Activated CD8-positive, alpha-beta memory T cell treated with anti-CD3 and anti-CD28 coated beads, Interleukin-2, amount 50 U/mL, for 48 hours (primary cell): ENCODE measurements at regions not wholly inside any gene's neighbourhood (a gene's known extent, or its start where the extent isn't known, plus 50 kb on each side); places are given as distances from the start of the nearest gene placed in this dataset.

Experiments used
- DNase-seq: peaks from one replicate; pipeline ENCODE4 v3.0.0-alpha.2; 2020

DNA sequence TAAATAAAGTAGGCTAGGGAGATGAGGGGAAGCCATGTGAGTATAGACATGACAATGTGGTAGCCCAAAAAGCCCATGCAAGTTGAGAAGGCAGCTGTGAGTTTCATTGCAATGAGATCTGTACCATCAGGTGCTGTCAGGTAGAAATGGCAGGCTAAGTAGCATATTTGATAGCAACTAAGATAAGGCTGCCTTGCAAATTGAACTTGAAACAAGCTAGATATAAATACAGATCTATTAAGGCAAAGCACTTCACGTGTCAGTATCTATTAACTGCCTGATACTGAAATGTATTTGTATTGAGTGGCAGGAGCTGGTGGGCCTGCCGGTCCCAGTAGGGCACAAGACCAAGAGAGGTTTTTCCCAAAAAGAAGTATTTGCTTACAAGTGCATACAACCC lies 419.9 kb downstream of the TDRD15 start:
- DNase-seq = no peak

DNA sequence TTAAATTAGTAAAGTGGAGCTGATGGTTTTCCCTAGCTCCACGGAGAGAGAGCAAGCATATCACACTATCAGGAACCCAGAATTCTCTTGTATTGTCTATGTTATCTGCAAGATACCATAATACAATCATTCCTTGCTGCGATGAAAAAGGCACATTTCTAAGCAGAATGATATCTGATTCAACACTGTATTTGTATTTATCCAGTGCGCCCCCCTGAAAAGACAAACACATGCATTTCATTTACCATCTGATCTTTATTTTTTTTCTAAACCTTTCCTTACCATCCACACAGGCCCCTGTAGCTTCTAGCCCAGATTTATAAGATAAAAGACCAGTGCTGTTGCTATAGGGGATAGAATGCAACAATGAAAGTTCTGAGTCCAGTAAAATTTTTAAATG lies 420.6 kb downstream of the TDRD15 start:
- DNase-seq = no peak

DNA sequence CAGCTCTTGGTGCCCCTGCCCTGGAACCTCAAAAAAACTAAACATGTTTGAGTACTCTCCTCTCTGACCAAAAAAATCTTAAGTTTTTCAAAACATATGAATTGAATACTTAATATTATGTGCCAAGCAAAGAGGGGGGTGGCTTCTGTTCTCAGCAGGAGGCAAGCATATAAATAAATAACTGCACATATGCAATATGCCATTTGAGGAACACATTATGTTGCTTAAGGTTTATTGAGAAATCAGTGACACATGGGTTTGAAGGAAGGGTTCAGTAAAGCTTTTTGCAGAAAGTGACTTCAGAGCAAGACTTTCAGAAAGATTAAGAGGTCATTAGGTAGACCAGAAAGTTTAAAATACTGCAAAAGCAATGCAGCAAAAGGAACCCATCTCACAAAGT lies 429.2 kb downstream of the TDRD15 start:
- DNase-seq = no peak

DNA sequence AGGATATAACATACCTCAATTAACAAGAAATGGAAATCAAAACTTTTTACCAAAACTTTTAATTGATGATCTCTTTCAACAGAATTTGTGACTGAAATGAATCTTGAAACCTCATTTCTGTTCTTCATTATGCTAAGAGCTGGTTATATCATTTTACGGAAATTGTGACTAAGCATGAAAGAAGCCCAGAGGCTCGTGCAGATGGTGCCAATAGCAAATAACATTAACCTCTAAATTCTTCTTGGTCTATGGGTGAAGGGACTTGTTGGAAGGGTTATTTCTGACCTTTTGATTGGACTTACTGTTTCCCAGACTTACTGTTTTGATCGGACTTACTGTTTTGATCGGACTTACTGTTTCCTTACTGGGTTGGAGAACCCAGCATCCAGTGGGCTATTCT lies 435.6 kb downstream of the TDRD15 start:
- no peak for DNase-seq

DNA sequence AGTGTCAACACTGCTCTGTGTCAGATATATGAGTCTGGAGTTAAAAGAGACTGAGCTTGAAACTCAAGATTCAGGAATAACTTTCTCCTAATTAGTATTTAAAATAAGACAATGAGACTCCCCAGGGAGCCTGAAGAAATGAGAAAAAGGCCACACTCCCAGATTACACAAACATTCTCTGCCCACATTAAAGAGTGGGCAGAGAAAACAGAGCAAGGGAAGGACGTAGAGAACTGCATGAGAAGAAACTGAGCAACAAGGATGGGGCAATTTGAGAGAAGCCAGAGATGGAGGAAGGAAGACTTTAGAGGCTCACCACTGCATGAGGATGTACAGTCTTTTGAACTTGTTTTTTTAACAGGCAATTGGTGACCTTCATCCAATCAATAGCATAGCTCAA lies 438.2 kb downstream of the TDRD15 start:
- DNase-seq = no peak

DNA sequence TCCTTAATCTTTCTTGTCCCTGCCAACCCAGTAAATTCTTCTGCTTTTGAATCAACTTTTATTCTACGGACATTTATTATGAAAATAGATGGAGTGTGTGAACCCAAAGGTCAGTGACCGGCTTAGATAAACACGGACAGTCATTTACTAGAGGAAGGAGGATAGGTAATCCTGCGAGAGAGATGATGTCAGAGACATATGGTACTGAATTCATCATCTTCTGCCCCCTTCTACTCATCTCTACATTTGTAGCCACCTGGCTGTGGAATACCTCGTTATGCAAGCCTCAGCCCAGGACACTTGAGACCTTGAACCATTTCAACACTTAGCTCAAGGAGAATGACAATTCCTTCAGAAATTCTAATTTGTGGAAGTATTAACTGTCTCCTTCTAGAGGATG lies 443.6 kb downstream of the TDRD15 start:
- no peak for DNase-seq

DNA sequence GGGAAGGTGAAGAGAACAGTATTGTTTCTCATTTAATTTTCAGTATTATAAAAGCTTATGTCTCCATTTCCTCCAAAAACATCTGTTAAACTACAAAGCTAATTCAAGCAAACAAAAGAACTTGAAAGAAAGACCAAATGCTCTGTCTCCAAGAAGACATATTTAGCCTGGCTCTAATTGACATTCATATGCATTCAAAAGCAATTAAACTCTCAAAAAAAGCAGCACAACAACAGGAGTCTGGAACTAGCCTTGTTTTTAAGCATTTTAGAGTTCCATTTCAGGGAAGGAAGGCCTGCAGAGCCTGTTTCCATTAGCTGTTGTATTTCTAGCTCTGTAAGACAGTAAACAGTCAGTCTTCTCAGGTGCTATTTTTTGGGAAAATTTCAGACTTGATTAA lies 447.9 kb downstream of the TDRD15 start:
- DNase-seq = no peak

DNA sequence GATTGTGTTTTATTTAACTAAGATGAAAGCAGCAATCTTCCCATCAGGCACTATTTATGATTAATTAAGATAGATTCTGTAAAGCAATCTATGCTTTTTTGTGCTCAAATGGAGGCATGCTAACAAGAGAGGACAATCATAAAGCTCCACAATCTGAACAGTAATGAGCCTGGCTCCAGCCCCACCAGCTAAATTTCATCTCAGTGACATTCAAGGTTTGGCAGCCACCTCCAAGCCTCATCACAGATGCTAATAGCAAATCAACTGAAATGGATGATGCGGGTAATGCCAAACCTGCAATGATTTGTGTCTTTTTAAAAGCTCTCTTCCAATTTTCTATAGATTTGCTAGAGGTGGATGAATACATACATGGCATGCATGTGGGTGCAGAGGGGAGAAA lies 456.6 kb downstream of the TDRD15 start:
- no peak for DNase-seq

DNA sequence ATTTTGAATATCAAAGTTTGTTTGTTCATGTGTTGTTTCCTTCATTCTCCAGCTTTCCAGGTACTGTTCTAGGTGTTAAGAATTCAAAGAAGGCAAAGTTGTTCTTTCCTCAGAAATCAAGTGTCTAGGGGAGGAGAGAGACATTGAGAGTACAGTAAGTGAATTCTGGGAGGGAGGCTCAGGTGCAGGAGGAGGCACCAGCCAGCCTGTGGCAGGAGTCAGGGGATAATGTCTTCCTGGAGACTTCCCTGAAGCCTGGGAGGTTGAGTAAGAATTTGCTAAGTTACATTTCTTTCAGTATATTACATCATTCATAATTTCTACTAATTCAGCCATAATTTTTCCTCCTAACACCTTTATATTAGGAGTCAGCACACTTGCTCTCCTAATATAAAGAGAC lies 462.1 kb downstream of the TDRD15 start:
- no peak for DNase-seq

DNA sequence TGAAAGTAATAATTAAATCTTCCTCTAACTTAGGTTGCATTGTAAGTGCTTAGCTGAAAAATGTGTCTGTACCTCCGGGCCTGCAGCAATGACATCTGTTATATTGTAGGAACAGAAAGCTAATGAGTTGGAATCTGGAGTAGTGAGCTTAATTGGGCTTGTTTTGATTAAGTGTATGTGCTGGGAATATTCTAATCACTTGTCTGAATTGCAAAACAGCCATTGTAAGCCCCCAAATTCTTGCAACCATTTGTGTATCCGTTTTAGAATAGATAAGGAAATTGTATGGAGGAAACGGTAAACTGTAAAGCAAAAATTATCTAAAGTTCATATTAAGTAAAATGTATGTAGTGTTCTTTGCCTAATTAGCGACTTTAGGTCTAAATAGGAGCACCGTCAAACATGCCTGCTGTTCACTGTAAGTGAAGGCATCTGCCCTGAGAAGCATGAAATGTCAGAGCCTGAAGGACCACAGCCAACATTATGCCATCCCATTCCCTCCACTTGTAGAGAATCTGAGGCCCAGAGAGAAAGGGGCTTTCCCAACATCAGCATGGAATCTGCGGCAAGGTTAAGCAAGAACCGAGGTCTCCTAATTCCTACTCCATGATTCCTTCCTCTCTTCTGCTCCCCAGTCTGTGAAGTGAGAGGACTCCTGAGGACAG lies 466.4 kb downstream of the TDRD15 start:
- DNase-seq = no peak

DNA sequence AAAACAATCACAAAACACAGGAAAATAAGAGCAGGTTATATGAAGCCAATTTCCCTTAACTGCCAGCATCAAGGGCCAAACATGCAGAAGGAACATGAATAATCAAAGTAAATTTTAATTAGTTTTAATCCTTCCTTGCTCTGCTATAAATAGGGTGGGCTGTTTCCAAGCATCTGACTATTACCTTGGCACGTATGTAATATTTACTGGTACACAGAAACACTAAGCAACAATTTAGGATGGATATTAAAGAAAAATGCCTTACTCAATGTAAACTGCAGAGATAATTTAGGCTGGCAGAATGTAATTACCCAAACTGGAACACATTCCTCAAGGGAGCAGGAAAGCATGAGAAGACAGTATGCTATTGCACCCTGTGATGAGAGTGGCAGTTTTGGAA lies 468.2 kb downstream of the TDRD15 start:
- no peak for DNase-seq

DNA sequence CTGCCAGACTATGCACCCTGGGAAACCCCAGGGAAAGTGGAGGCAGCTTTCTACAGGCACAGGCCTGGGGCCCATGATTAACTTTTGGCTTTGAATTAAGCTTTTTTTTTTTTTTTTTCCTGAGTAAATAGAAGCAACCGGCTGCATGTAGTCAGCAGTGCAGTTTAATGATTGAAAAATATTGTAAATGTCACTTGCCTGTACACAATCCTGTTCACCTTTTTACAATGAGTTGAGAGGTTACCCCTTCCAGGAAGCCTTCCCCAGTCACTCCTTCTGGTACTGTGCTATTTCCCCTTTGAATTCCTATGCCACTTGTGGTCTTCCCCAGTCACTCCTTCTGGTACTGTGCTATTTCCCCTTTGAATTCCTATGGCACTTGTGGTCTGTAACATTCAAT lies 475.6 kb downstream of the TDRD15 start:
- no peak for DNase-seq

DNA sequence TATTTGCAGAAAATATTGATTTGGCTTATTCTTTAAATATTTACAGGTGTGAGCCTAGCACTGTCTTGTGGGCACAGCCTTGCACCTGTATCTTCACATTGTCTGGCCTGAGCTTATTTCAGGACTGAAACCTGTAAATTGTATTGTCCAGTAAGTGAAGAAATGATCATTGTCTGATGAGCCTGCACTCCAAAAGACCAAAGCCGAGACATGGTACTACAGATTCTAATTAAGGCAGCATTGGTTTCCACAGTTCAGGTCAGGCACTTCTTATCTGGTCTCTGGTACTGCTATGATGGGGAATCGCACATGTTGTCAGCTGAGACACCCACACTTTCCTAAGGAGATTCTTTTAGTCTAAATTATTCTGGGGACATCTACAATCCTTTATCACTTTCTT lies 479.0 kb downstream of the TDRD15 start:
- DNase-seq = no peak

DNA sequence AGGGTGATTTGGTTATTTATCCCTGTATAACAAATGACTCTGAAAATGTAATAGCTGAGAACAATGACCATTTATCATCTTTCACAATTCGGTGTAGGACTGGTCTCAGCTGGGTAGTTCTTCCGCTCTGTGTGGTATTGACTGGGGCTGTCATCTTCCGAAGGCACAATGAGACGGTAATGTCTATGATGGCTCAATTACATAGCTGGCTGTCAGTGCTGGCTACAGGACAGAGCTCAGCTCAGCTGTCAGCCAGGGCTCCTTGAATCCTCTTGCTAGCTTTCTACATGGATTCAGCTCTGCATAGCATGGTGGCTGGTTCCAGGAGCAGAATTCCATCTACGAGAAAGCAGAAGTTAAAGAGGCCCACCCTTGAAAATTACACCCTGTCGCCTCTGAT lies 483.8 kb downstream of the TDRD15 start:
- DNase-seq = no peak

DNA sequence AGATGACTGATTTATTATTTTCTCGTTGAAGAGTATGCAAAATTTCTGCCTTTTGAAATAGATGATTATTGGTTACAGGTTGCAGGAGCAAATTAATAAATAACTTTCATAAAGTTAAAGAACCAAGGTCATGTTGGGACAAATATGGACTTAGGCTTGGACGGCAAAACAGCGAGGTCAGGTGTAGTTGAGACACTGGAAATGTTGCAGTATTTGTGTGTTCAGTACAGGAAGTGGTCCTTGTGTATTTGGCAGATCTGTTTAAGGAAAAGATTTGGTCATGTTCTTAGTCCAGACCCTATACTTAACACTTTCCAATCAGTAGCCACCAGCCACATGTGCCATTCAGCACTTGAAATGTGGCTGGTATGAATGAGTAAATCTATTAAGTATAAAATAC lies 486.5 kb downstream of the TDRD15 start:
- DNase-seq = no peak

DNA sequence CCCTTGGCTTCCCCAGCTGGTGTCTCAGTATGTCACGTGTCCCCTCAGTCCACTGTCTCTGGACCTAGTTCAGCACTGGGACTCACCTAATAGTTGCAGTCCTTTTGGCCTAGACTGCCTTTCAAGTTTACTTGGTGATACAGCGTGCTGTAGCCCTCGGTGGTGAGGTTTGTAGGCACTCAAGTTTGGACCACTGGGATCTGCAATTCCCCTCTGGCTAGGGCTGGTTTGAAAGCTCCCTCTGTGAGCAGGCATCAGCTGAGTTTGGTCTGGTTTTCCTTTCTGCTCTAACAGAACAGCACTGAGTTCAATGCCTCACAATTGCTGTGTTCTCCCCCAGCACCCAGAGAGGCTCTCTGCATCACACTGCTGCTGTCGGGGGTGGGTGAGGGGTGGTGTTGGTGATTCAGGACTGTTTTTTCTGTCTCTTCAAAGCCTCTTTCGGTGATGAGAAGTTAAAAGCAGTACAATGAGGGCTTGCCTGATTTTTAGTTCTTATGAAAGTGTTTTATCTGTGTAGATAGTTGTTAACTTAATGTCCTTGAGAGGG lies 494.2 kb downstream of the TDRD15 start:
- no peak for DNase-seq

DNA sequence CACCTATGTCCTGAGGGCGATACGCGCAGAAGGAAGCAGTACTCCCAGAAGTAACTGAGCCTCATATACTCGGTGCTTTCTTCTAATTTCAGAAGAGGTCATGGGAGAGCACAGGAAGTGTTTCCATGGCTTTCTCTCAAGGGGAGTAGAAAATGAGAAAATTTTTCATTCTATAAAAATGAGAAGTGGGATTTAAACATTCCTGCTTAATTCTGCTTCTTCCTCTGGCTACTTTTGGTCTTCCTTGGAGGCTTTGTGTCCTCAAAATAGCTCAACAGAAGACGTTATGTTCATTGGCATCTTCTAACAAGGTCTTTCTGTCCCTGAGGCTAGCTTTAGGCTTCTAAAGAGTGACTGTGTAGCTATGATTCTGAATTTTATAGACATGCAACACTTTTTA lies 497.0 kb downstream of the TDRD15 start:
- no peak for DNase-seq

DNA sequence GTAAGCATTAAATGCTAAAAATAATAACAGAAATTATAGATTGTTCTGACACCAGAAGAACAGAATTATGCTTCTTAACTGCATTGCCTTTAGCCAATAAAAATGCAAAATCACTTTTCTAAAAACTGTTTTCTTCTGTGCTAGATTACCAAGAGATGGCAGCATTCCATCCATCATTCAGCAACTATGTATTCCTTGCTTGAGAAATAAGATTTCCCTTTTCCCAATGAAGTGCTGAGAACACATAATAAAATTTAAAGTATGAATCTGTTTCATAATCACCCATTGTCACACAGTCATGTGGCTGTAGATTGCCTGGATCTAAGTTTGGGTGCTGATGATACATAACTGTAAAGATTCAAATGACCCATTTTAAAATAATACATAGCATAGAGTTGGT lies 504.2 kb downstream of the TDRD15 start:
- DNase-seq = no peak

DNA sequence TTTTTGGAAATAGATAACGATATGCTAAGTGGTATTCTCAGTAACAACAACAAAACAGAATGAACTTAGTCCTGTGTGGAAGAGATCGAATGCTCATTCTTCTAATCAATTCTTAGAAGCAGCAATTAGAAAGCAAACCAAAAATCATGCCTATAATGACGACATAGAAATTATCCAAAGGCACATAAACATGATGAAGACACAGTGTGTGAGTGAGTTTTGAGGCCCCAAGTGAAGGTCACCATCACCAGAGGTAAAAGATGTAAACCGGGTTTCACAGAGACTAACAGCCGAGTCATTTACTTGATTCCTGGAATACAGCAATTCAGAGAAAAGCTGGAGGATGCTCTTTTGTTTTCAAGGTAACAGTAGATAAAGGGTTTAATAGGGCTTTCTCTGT lies 509.2 kb downstream of the TDRD15 start:
- DNase-seq = no peak

DNA sequence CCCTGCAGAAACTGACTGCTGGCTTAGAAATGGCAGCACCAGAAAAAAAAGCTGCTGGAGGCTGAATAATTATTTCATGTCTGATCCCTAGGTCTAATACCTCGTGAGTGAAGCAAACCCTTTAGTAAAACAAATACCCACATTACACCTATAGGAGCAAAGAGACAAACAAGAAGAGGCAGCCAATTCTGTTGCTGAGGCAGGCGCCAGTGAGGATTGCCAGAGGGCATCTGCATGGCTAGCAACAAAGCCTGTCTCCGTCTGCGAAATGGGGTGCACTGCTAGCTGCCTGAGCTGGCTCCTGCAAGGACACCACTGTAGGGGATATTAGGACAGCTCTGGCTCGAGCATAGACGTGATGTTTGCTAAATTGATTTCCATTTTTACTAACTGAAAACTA lies 509.7 kb downstream of the TDRD15 start:
- DNase-seq = no peak

DNA sequence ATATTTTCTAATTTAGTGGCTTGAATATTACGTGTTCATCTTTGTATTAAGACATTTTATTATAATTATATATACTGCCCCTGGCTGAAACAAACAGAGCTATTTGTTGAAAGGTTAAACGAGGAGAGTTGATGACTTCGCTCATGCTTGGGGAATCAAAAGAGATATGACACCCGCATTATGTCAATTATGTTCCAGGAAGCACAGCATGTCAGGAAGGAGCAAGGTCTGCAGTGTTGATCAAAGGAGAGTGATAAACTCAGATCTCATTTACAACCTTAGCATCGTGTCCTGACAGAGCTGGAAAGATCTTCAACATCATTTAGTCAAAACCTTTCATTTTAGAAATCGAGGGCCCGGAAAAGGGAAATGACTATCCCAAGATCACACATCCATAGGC lies 510.1 kb downstream of the TDRD15 start:
- DNase-seq = no peak

DNA sequence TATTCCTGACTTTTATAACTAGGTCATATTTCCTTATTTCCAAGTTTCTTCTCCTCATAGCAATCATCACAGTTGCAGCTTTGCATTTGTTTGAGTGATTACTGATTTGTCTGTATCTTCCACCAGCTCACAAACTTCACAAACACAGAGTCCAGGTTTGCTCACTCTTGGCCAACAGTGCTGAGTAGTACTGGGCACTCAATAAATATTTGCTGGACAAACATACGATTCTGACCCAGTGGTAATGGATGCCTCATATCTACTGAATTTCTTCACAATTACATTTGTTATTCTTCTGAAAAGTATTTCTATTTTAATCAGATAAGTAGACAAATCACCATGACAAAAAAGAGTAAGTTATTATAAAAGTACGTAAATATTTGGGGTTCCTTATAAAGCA lies 516.3 kb downstream of the TDRD15 start:
- DNase-seq = no peak

DNA sequence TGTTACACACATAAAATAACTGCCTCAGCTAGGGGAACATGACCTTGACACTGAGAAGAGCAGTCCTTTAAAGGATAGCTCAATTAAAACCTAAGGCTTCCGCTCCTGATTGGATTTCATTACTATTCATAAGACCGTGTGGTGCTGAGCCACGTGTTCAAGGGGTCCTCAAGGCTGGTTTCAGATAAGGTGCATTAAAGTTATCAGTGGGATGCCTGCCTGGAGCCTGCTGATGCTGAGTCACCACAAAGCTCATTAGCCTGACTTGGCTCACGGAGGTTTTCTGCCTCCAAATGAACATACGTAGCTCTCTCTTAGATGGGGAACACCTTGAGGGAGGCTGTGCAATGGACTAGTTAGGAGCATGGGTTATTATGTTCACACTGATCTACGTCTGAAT lies 518.9 kb downstream of the TDRD15 start:
- DNase-seq = no peak

DNA sequence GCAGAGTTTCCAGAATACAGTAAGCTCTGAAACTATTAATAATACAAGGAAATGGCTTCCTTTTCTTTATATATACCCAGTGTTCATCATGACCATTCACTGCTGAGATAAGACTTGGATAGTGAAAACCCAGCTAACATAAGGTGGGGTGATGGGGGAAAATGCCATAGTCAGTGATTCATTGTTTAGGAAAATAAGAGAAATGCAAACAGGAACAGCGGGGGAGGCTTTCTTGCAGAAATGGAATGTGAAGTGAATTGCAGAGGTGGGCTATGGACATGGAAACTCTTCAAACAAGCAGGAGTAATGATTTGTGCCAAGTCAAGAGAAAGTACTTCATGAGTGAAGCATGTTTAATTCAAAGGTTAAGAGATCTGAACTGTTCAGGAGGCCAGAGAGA lies 519.4 kb downstream of the TDRD15 start:
- DNase-seq = no peak

DNA sequence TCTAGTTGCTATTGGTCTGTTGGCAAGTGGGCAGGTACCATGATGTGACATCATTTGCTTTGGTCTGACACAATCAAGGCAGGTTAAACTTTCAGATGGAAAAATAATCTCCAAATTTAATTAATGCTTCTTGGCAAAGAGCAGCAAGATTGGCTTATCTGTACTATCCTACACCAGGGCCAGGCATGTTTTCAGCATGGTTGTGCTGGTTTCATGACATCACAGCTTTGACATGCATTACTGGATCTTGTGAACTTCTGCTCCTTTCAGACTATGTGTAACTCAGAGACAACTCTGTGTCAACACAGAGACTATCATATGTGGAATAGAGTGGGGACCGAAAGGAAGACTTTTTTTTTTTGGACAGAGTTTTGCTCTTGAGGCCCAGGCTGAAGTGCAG lies 520.5 kb downstream of the TDRD15 start:
- DNase-seq = no peak

DNA sequence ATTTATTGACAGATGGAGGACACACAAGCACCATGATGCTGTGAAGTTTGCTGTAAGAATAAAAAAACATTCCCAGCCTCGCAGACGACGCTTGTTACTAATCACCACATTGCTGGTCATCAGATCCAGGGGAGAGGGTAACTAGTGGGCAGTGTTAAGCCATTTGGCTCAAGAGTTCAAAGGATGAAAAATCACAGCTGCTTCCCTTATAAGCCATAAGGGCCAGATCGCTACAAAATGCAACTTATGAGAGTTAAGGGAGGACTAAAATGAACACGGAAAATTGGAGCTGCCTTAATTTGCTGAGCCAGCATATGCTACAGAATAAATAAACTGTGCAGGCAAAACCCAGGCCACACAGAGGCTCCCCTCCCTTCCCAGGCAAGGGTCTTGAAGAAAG lies 522.6 kb downstream of the TDRD15 start:
- no peak for DNase-seq
